ENCODE measurements at regions not wholly inside any gene's neighbourhood (a gene's known extent, or its start where the extent isn't known, plus 50 kb on each side); places are given as distances from the start of the nearest gene placed in this dataset.

DNA sequence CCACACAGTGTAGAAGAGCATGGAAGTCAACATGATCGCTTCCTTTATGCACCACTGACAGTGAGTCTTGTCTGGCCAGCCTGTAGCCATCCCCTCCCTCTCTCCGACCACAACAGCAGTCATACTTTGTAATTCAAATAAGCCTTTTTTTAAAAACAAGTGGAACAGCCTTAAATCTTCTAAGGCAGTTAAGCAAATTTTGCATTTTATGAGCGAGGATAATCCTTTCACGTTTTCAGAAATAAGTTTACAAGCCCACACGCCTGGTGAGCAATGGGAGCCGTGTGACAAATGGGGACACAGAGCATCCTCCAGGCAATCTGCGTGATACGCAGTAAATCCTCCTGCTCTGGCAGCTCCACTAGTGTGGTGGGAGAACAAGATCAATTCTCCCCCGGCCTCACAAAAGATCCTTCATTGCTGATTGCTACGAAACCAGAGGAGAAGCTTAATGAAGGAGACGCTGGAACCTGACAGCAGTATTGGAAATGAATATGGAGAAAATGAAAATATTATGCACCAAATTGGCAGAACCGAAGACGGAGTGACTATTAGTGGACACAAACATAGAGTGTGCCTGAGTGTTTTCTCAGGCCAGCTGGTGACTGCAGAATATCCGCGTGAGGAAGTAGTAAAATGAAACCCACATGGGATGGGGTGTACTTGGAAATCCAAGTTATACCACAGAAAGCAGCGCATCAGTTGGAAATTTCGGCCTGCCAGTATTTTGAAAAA lies 104.2 kb upstream of the CDCA7L start:
- Histone ChIP-seq H2AFZ (ENCODE audit: low read depth) (no peak overlapping the region), H3K27ac (ENCODE audit: low read depth in 2 of 2, low read length in 1 of 2) (no peak overlapping the region), H3K9me3 (no peaks in the 10 kb centered on the region), H3F3A (replicated peaks; ENCODE audit: insufficient read depth) (no peaks in the 10 kb centered on the region), H3K4me2 (no peak overlapping the region), H3K27me3 (ENCODE audit: insufficient read depth) (peaks cover 50% of the 10 kb centered on the region), H3K9ac (no peak overlapping the region), H4K20me1 (ENCODE audit: insufficient read depth) (no peaks in the 10 kb centered on the region), H3K4me3 (ENCODE audit: low read depth in 2 of 2, low read length in 1 of 2) (no peak overlapping the region), H3K9me2 (no peaks in the 10 kb centered on the region), H3K36me3 (replicated peaks in 1 of 2; ENCODE audit: control insufficient read depth in 1 of 2, insufficient read depth in 2 of 2, low read length in 1 of 2) (no peaks in the 10 kb centered on the region), H3K79me2 (ENCODE audit: insufficient read depth) (no peaks in the 10 kb centered on the region), H3K4me1 (ENCODE audit: control insufficient read depth in 1 of 2, insufficient read depth in 2 of 2, low read depth in 1 of 2, low read length in 1 of 2) (no peaks in the 10 kb centered on the region)
- TF ChIP-seq MXI1 (IDR thresholded peaks at IDR 0.05; ENCODE audit: low read depth, low read length): no peak
- TF ChIP-seq ELF1 (IDR thresholded peaks at IDR 0.05): no peak
- no peak for TF ChIP-seq TAF1 (IDR thresholded peaks at IDR 0.05; ENCODE audit: borderline replicate concordance, low read depth, low read length)
- no peak for TF ChIP-seq FOXJ3 (CRISPR knock-in tag; IDR thresholded peaks at IDR 0.05)
- no peak for TF ChIP-seq GATA2 (CRISPR knock-in tag; IDR thresholded peaks at IDR 0.05)
- TF ChIP-seq FOXM1 (IDR thresholded peaks at IDR 0.05; ENCODE audit: low read depth): no peak
- TF ChIP-seq, protein P1, sequence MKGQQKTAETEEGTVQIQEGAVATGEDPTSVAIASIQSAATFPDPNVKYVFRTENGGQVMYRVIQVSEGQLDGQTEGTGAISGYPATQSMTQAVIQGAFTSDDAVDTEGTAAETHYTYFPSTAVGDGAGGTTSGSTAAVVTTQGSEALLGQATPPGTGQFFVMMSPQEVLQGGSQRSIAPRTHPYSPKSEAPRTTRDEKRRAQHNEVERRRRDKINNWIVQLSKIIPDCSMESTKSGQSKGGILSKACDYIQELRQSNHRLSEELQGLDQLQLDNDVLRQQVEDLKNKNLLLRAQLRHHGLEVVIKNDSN (IDR thresholded peaks at IDR 0.05; ENCODE audit: borderline replicate concordance, low read depth): no peak
- TF ChIP-seq, protein P2, sequence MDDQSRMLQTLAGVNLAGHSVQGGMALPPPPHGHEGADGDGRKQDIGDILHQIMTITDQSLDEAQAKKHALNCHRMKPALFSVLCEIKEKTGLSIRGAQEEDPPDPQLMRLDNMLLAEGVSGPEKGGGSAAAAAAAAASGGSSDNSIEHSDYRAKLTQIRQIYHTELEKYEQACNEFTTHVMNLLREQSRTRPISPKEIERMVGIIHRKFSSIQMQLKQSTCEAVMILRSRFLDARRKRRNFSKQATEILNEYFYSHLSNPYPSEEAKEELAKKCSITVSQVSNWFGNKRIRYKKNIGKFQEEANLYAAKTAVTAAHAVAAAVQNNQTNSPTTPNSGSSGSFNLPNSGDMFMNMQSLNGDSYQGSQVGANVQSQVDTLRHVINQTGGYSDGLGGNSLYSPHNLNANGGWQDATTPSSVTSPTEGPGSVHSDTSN (IDR thresholded peaks at IDR 0.05): no peak
- TF ChIP-seq, protein P3, sequence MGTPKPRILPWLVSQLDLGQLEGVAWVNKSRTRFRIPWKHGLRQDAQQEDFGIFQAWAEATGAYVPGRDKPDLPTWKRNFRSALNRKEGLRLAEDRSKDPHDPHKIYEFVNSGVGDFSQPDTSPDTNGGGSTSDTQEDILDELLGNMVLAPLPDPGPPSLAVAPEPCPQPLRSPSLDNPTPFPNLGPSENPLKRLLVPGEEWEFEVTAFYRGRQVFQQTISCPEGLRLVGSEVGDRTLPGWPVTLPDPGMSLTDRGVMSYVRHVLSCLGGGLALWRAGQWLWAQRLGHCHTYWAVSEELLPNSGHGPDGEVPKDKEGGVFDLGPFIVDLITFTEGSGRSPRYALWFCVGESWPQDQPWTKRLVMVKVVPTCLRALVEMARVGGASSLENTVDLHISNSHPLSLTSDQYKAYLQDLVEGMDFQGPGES (IDR thresholded peaks at IDR 0.05; ENCODE audit: low read depth, low read length): no peak
- TF ChIP-seq YY1 (IDR thresholded peaks at IDR 0.05; ENCODE audit: low read depth): no peak
- 35% methylated on average over 17 of the region's 17 CpGs for WGBS (ENCODE audit: low lambda C conversion rate)
- no peak for DNase-seq
- ChIA-PET POLR2A (no interaction called here), CTCF (no interaction called here)

DNA sequence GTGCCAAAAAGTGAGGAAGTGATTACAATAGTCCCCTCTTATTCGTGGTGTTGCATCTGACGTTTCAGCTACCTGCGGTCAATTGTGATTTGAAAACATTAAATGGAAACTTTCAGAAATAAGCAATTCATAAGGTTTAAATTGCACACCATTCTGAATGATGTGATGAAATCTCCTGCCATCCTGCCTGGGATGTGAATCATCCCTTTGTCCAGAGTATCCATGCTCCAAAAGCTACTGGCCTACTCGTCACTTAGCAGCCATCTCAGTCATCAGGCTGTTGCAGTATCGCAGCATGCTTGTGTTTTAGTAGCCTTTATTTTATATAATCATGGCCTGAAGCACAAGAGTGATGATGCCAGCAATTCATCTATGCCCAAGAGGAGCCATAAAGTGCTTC lies 97.7 kb upstream of the CDCA7L start:
- ChIA-PET CTCF (interaction anchor here (0.6 to 1.2 kb wide), 2 partner anchors 40 to 271 kb away, joined by 3 to 7 read pairs; no protein-coding TSS in a partner anchor), POLR2A (no interaction called here)
- Histone ChIP-seq H3K4me2 (no peak overlapping the region), H3K36me3 (replicated peaks in 1 of 2; ENCODE audit: control insufficient read depth in 1 of 2, insufficient read depth in 2 of 2, low read length in 1 of 2) (no peaks in the 10 kb centered on the region), H3K4me1 (ENCODE audit: control insufficient read depth in 1 of 2, insufficient read depth in 2 of 2, low read depth in 1 of 2, low read length in 1 of 2) (no peaks in the 10 kb centered on the region), H4K20me1 (ENCODE audit: insufficient read depth) (no peaks in the 10 kb centered on the region), H3K79me2 (ENCODE audit: insufficient read depth) (no peaks in the 10 kb centered on the region), H3K27ac (ENCODE audit: low read depth in 2 of 2, low read length in 1 of 2) (no peak overlapping the region), H2AFZ (ENCODE audit: low read depth) (no peak overlapping the region), H3F3A (replicated peaks; ENCODE audit: insufficient read depth) (no peaks in the 10 kb centered on the region), H3K9me2 (no peaks in the 10 kb centered on the region), H3K27me3 (ENCODE audit: insufficient read depth) (peaks cover 7% of the 10 kb centered on the region), H3K4me3 (ENCODE audit: low read depth in 2 of 2, low read length in 1 of 2) (no peak overlapping the region), H3K9me3 (no peaks in the 10 kb centered on the region), H3K9ac (no peak overlapping the region)
- 34% methylated on average over 5 of the region's 5 CpGs for WGBS (ENCODE audit: low lambda C conversion rate)
- no peak for DNase-seq
- TF ChIP-seq RXRA (IDR thresholded peaks at IDR 0.05; ENCODE audit: borderline replicate concordance, low read depth) (no peak), ELF1 (IDR thresholded peaks at IDR 0.05) (no peak), RFX5 (IDR thresholded peaks at IDR 0.05; ENCODE audit: low read length) (no peak)
